DOHH2 (cell line): ENCODE measurements at regions not wholly inside any gene's neighbourhood (a gene's known extent, or its start where the extent isn't known, plus 50 kb on each side); places are given as distances from the start of the nearest gene placed in this dataset.

Source experiments
- H3F3A ChIP-seq: fragments of 200-600 bp; sonication (generic), shearing (Covaris generic); 2 replicates; pipeline ENCODE4 v1.6.0; 2016; ENCODE audit warnings: antibody characterized with exemption, mild to moderate bottlenecking; ENCODE audit not compliant: control insufficient read depth, insufficient read depth
- H3K27ac ChIP-seq: fragments of 200-600 bp; sonication (generic); 2 replicates; pipeline ENCODE4 v1.5.1; 2014; ENCODE audit warnings: low read depth, mild to moderate bottlenecking, low read length, moderate library complexity
- H3K27me3 ChIP-seq: fragments of 200-600 bp; sonication (generic); 2 replicates; pipeline ENCODE4 v1.6.1; 2014; ENCODE audit warnings: mild to moderate bottlenecking, low read length, mixed read lengths; ENCODE audit not compliant: control insufficient read depth
- H3K36me3 ChIP-seq: fragments of 200-600 bp; sonication (generic); 2 replicates; pipeline ENCODE4 v1.6.1; 2014; ENCODE audit warnings: mild to moderate bottlenecking, low read length, moderate library complexity, mixed read lengths; ENCODE audit not compliant: control insufficient read depth
- H3K4me1 ChIP-seq: fragments of 200-600 bp; sonication (generic); 2 replicates; pipeline ENCODE4 v1.6.1; 2014; ENCODE audit warnings: mild to moderate bottlenecking, low read length, mixed read lengths; ENCODE audit not compliant: control insufficient read depth
- H3K4me2 ChIP-seq: fragments of 200-600 bp; sonication (generic); 2 replicates; pipeline ENCODE4 v1.6.0; 2014; ENCODE audit warnings: mild to moderate bottlenecking, low read length, moderate library complexity
- H3K4me3 ChIP-seq: fragments of 200-600 bp; sonication (generic); 2 replicates; pipeline ENCODE4 v1.5.1; 2014; ENCODE audit warnings: mild to moderate bottlenecking, low read length, mixed read lengths
- H3K79me2 ChIP-seq: fragments of 200-600 bp; sonication (generic); 2 replicates; pipeline ENCODE4 v1.6.1; 2014; ENCODE audit warnings: mild to moderate bottlenecking, low read length, mixed read lengths; ENCODE audit not compliant: control insufficient read depth
- H3K9me2 ChIP-seq: fragments of 200-600 bp; sonication (generic); replicated peaks from 2 replicates; pipeline ENCODE4 v1.6.1; 2014; ENCODE audit warnings: mild to moderate bottlenecking, low read length, mixed read lengths; ENCODE audit not compliant: control insufficient read depth
- H3K9me3 ChIP-seq: fragments of 200-600 bp; sonication (generic); 2 replicates; pipeline ENCODE4 v1.6.1; 2014; ENCODE audit warnings: antibody characterized with exemption, low read length, mixed read lengths; ENCODE audit not compliant: control insufficient read depth, insufficient read depth
- H4K20me1 ChIP-seq: fragments of 200-600 bp; sonication (generic); 2 replicates; pipeline ENCODE4 v1.6.0; 2014; ENCODE audit warnings: low read depth, mild to moderate bottlenecking, antibody characterized with exemption, low read length, moderate library complexity; ENCODE audit not compliant: control insufficient read depth, insufficient read depth
- EZH2phosphoT487 ChIP-seq: fragments of 200-600 bp; sonication (generic); IDR thresholded peaks from 2 replicates; pipeline ENCODE4 v1.6.1; 2017; ENCODE audit warnings: borderline replicate concordance, mild to moderate bottlenecking, antibody characterized with exemption, low read length, moderate library complexity, mixed read lengths
- TF ChIP-seq, protein P1 (sequence below): fragments of 200-600 bp; sonication (generic); IDR thresholded peaks from one replicate; pipeline ENCODE4 v1.5.1; 2014; ENCODE audit warnings: antibody characterized with exemption, mild to moderate bottlenecking, low read depth, low read length; ENCODE audit not compliant: poor library complexity, severe bottlenecking

DNA sequence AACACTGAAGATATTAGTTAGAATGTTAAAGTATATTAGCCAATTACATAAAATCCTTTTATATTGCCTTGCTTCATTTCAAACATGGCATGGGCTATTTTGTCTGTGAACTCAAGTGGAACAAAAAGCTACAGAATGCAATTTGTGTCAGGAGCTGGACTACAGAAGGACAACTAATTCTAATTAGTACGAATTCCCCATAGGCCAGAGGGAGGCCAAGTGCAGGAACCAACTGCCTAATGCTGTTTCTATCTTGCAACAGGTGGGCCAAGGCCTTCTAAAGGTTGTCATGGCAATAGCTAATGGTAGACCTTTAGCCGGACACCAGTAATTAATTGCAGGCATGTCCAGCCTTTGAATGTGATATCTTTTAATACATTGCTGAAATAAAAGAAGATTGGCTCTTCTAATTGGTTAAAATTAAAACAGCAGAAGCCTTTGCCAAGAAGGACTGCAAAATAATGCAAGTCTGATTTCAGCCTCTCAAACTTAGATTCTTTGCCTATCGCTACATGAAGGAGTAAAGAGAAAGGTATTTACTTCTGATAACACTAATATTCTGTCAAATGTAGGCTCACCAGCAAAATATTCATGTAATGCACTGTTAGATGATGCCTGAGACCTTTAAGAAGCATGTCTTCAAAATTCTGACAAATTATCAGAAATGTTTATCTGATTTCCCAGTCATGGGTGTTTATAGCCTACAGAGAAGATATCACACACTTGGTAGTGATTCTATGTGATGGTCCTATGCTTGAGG is 232.1 kb downstream of the LMO4 start:
- Histone ChIP-seq H3K27ac (no peak overlapping the region), H3K79me2 (no peaks in the 10 kb centered on the region), H3F3A (no peaks in the 10 kb centered on the region), H4K20me1 (no peaks in the 10 kb centered on the region), H3K27me3 (no peaks in the 10 kb centered on the region), H3K4me1 (peaks cover 5% of the 10 kb centered on the region; the same call in 1 of the 2 replicates), H3K9me3 (no peaks in the 10 kb centered on the region), H3K4me2 (no peak overlapping the region), H3K9me2 (no peaks in the 10 kb centered on the region), H3K4me3 (no peak overlapping the region), H3K36me3 (no peaks in the 10 kb centered on the region)
- TF ChIP-seq, protein P1, sequence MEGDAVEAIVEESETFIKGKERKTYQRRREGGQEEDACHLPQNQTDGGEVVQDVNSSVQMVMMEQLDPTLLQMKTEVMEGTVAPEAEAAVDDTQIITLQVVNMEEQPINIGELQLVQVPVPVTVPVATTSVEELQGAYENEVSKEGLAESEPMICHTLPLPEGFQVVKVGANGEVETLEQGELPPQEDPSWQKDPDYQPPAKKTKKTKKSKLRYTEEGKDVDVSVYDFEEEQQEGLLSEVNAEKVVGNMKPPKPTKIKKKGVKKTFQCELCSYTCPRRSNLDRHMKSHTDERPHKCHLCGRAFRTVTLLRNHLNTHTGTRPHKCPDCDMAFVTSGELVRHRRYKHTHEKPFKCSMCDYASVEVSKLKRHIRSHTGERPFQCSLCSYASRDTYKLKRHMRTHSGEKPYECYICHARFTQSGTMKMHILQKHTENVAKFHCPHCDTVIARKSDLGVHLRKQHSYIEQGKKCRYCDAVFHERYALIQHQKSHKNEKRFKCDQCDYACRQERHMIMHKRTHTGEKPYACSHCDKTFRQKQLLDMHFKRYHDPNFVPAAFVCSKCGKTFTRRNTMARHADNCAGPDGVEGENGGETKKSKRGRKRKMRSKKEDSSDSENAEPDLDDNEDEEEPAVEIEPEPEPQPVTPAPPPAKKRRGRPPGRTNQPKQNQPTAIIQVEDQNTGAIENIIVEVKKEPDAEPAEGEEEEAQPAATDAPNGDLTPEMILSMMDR, result no peak
- TF ChIP-seq EZH2phosphoT487, result no peak

DNA sequence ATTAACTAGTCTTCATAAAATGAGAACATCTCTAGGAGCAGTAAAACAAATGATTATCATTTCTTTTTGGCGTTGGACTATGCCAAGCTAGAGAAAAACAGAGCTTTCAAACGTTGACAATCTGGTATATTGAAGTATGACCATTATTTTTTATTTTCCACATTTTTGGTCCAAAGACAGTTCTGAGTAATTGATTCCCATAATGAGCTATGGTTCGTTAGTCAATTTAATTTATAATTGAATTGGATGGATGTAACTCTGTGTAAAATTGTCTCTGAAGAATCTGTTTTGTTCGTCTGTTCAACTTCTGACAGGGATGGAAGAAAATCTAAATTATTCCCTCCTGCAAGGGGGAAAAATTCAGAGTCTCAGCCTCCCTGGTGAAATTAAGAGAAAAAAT is 234.5 kb downstream of the LMO4 start:
- H4K20me1 ChIP-seq, result no peaks in the 10 kb centered on the region
- no peaks in the 10 kb centered on the region for H3K79me2 ChIP-seq
- no peak for TF ChIP-seq EZH2phosphoT487
- TF ChIP-seq, protein P1, result no peak
- no peaks in the 10 kb centered on the region for H3K9me2 ChIP-seq
- no peaks in the 10 kb centered on the region for H3F3A ChIP-seq
- H3K27me3 ChIP-seq, result no peaks in the 10 kb centered on the region
- no peak overlapping the region for H3K4me2 ChIP-seq
- H3K9me3 ChIP-seq, result no peaks in the 10 kb centered on the region
- no peak overlapping the region for H3K27ac ChIP-seq
- H3K4me3 ChIP-seq, result no peak overlapping the region
- H3K4me1 ChIP-seq, result peaks cover 5% of the 10 kb centered on the region; the same call in 1 of the 2 replicates
- no peaks in the 10 kb centered on the region for H3K36me3 ChIP-seq

DNA sequence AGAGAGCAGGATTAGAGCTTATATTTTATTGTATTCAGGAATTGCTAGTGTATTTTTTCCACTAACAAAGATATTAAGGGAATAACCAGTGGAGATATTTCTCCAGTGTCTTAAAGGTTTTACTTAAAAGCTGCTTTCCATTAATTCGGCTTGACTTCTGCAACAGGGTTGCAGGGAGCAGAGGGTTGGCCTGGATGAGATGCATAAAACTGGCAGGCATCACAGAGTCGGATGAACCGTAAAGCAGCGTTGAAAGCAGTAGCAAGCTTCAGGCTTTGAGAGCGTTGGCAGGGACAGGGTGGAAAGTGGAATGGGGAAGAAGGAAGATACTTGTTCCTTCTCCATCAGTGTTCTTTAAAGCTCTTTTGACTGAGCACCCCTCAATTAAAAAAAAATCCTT is 237.2 kb downstream of the LMO4 start:
- no peak overlapping the region for H3K4me2 ChIP-seq
- no peak overlapping the region for H3K27ac ChIP-seq
- no peaks in the 10 kb centered on the region for H3K27me3 ChIP-seq
- H3K36me3 ChIP-seq, result no peaks in the 10 kb centered on the region
- no peaks in the 10 kb centered on the region for H4K20me1 ChIP-seq
- no peak for TF ChIP-seq EZH2phosphoT487
- no peaks in the 10 kb centered on the region for H3K9me2 ChIP-seq
- no peaks in the 10 kb centered on the region for H3K79me2 ChIP-seq
- H3F3A ChIP-seq, result no peaks in the 10 kb centered on the region
- H3K4me1 ChIP-seq, result peaks cover 5% of the 10 kb centered on the region; the same call in 1 of the 2 replicates
- no peaks in the 10 kb centered on the region for H3K9me3 ChIP-seq
- H3K4me3 ChIP-seq, result no peak overlapping the region

DNA sequence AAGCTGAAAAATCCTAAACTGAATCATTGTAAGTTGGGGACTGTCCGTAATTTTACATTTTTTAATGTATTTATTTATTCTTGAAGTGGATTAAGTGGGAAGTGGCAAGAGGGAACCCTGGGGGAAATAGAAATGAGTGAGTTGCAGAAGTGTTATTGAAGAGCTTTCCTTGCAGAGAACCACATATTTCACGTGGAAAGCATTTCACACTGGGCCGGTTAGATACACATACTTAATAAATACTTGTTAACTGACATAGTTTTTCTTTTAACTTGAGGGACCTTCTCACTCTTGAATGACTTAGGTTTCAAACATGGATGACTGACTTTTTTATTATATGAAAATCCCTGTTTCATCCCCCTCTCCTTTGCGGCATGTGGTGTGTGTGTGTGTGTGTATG is 239.3 kb downstream of the LMO4 start:
- no peak overlapping the region for H3K4me3 ChIP-seq

More for the DNA sequence above, 239.3 kb downstream of the LMO4 start:
- Histone ChIP-seq H3K9me3 (no peaks in the 10 kb centered on the region), H3K4me2 (no peak overlapping the region), H3K79me2 (no peaks in the 10 kb centered on the region), H3F3A (no peaks in the 10 kb centered on the region), H4K20me1 (no peaks in the 10 kb centered on the region), H3K27ac (no peak overlapping the region), H3K4me1 (no peaks in the 10 kb centered on the region), H3K36me3 (no peaks in the 10 kb centered on the region), H3K27me3 (no peaks in the 10 kb centered on the region), H3K9me2 (no peaks in the 10 kb centered on the region)
- TF ChIP-seq EZH2phosphoT487, result no peak
- TF ChIP-seq, protein P1, result no peak
